WERI-Rb-1 (cell line): ENCODE measurements at regions not wholly inside any gene's neighbourhood (a gene's known extent, or its start where the extent isn't known, plus 50 kb on each side); places are given as distances from the start of the nearest gene placed in this dataset.

Source experiments
- DNase-seq: peaks from one replicate; pipeline ENCODE4 v3.0.0-alpha.2; 2020
- H3K27ac ChIP-seq: fragments of 250-450 bp; sonication (Bioruptor Pico); 2 replicates; pipeline ENCODE4 v1.5.1; 2020; ENCODE audit warnings: mild to moderate bottlenecking, moderate library complexity
- H3K27me3 ChIP-seq: fragments of 250-450 bp; sonication (Bioruptor Pico); 2 replicates; pipeline ENCODE4 v1.5.1; 2021; ENCODE audit warnings: mild to moderate bottlenecking, low read depth, moderate library complexity; ENCODE audit not compliant: insufficient read depth, severe bottlenecking
- H3K36me3 ChIP-seq: fragments of 250-450 bp; sonication (Bioruptor Pico); 2 replicates; pipeline ENCODE4 v1.5.1; 2020; ENCODE audit warnings: mild to moderate bottlenecking, moderate library complexity
- H3K4me3 ChIP-seq: 2 replicates; pipeline ENCODE4 v1.5.1; 2011; ENCODE audit warnings: low read depth, mild to moderate bottlenecking, control low read depth, low read length
- H3K9me3 ChIP-seq: fragments of 250-450 bp; sonication (Bioruptor Pico); 2 replicates; pipeline ENCODE4 v1.5.1; 2021; ENCODE audit warnings: mild to moderate bottlenecking, moderate library complexity; ENCODE audit not compliant: severe bottlenecking
- TF ChIP-seq, protein P1 (sequence below): IDR thresholded peaks from 2 replicates; pipeline ENCODE4 v1.5.1; 2011; ENCODE audit warnings: low read depth, mild to moderate bottlenecking, control low read depth, inconsistent platforms, low read length

DNA sequence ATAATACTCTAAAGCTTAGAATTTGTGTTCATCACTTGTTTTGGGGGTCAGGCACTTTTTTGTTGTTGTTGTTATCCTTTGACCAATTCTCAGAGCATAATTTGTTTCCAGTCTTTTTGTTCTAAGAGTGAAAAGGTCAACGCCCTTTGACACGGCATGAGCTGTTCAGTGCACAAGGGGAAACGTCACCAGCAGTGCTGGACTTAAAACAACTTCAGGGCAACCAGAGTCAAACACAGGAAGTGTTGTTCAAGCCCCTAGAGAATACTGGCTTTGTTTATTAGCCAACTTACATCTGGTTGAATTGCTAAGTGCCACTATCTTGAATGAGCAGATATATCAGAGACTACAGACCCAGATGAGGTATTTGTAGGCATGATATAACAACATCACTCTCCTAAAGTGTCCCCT, 368.9 kb downstream of the TMEM161B start:
- no peak overlapping the region for H3K27ac ChIP-seq
- DNase-seq, result no peak
- no peak overlapping the region for H3K4me3 ChIP-seq
- H3K27me3 ChIP-seq, result no peaks in the 10 kb centered on the region
- TF ChIP-seq, protein P1, sequence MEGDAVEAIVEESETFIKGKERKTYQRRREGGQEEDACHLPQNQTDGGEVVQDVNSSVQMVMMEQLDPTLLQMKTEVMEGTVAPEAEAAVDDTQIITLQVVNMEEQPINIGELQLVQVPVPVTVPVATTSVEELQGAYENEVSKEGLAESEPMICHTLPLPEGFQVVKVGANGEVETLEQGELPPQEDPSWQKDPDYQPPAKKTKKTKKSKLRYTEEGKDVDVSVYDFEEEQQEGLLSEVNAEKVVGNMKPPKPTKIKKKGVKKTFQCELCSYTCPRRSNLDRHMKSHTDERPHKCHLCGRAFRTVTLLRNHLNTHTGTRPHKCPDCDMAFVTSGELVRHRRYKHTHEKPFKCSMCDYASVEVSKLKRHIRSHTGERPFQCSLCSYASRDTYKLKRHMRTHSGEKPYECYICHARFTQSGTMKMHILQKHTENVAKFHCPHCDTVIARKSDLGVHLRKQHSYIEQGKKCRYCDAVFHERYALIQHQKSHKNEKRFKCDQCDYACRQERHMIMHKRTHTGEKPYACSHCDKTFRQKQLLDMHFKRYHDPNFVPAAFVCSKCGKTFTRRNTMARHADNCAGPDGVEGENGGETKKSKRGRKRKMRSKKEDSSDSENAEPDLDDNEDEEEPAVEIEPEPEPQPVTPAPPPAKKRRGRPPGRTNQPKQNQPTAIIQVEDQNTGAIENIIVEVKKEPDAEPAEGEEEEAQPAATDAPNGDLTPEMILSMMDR, result no peak
- no peaks in the 10 kb centered on the region for H3K9me3 ChIP-seq
- no peaks in the 10 kb centered on the region for H3K36me3 ChIP-seq

DNA sequence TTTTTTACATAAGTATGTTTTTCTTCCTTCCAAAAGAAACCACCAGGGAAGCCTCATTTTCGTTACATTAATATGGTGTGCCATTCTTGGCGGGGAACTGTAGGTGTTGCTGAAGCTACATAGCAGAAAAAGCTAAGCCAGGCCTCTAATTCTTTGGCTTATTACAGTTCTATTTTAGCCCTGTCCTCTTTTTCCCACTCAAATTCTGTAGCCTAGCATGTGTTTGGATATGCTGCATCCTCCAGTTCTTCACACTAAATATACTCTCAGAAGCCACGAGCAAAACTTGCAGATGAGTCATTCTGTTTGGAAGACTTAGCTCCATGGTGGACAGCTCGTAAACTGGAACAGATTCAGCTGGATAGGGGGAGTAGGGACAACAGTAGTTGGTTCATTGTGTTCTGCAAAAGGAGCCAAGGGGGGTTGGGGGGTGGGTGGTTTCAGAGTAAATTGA, 369.4 kb downstream of the TMEM161B start:
- Histone ChIP-seq H3K36me3 (no peaks in the 10 kb centered on the region), H3K27ac (no peak overlapping the region), H3K9me3 (no peaks in the 10 kb centered on the region), H3K4me3 (no peak overlapping the region), H3K27me3 (no peaks in the 10 kb centered on the region)
- DNase-seq, result no peak
- TF ChIP-seq, protein P1, result no peak

DNA sequence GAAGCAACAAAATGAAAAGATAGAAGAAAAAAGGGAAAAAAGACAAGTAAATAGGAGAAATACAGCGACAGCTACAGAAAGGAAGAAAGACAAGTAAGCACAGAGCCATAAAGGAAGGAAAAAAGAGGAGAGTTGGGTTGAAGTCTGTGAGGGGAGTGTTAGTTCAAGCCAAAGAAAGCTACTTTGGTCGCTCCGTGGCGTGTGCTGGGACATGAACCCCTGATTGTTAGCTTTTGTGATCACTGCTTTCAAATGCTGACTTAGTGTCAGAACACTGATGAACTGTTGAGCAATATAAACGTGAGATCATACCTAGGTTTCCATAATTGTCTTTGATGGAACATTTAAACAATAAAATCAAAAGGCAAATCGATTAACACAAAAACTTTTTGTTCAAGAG, 370.1 kb downstream of the TMEM161B start:
- Histone ChIP-seq H3K9me3 (no peaks in the 10 kb centered on the region), H3K36me3 (no peaks in the 10 kb centered on the region), H3K27ac (no peak overlapping the region), H3K27me3 (no peaks in the 10 kb centered on the region), H3K4me3 (no peak overlapping the region)
- TF ChIP-seq, protein P1, result no peak
- DNase-seq, result no peak

DNA sequence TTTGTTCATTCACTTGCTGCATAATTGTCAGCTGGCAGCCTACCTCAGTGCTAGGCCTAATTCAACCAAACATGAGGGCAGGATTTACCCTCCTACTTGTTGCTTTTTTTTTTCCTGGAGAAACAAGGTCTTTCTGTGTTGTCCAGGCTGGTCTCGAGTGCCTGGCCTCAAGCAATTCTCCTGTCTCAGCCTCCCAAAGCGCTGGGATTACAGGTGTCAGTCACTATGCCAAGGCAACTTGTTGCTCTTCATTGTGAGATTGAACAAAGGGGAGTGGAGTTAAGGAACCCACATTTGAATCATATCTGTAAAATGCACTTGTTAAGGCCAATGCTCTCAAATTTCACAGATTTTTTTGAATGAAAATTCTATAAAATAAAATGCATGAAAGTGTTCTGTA, 380.5 kb downstream of the TMEM161B start:
- TF ChIP-seq, protein P1, result no peak
- Histone ChIP-seq H3K4me3 (no peak overlapping the region), H3K9me3 (no peaks in the 10 kb centered on the region), H3K27me3 (no peaks in the 10 kb centered on the region), H3K27ac (no peak overlapping the region), H3K36me3 (no peaks in the 10 kb centered on the region)
- DNase-seq, result no peak

DNA sequence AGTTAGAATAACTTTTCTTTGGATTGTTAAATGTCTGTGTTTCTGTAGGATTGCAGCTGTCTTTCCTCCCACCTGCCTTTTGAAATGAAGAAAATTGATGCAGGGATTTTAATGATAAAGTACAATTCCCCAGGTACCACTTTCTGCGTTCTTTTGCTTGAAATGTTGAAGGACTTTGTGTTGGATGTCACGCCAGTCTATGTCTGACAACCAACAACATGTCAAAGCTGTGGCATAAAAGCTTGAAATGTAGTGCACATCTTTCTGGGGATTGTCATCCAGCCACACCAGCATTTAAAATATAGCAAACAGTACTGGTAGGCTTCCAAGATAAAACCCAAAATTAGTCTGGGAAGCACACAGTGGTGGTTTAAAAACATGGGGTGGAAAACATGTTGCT, 381.4 kb downstream of the TMEM161B start:
- no peak for DNase-seq
- TF ChIP-seq, protein P1, result no peak
- Histone ChIP-seq H3K4me3 (no peak overlapping the region), H3K27me3 (no peaks in the 10 kb centered on the region), H3K36me3 (no peaks in the 10 kb centered on the region), H3K9me3 (no peaks in the 10 kb centered on the region), H3K27ac (no peak overlapping the region)

DNA sequence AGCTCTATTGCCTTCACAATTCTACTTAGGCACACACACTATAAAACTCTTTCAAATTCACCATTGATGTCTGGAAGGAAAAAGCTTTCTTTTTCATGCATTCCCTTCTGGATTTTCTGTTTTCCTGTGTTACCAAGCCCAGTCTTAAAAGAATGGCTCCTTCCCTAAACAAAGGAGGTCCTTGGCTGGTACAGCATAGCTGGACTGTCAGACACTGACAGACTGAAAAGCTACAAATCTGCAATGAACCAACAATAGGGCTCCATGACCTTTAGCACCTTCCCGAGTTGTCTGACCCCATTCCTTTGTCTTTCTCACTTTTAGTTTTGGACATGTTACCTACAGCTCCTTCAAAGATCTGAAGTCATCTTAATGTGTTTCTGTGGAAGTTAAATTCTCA, 382.5 kb downstream of the TMEM161B start:
- no peak for DNase-seq
- no peak overlapping the region for H3K27ac ChIP-seq
- no peaks in the 10 kb centered on the region for H3K36me3 ChIP-seq
- no peaks in the 10 kb centered on the region for H3K9me3 ChIP-seq
- H3K27me3 ChIP-seq, result no peaks in the 10 kb centered on the region
- TF ChIP-seq, protein P1, result no peak
- no peak overlapping the region for H3K4me3 ChIP-seq
